Activated naive CD8-positive, alpha-beta T cell treated with anti-CD3 and anti-CD28 coated beads, Interleukin-2, amount 10 ng/mL, durations not matched to agents 7 days and 5 days (primary cell): ENCODE measurements at regions not wholly inside any gene's neighbourhood (a gene's known extent, or its start where the extent isn't known, plus 50 kb on each side); places are given as distances from the start of the nearest gene placed in this dataset.

Experiments
- ATAC-seq: fragments of 150-1000 bp; cut with Tn5 transposase; one replicate; pipeline ENCODE4 v1.10.0; 2021; ENCODE audit warnings: low read depth, moderate library complexity
- POLR2A ChIA-PET: fragments of 350-600 bp; sonication (Branson Sonifier 250); formaldehyde crosslinking; loops from one replicate; lab custom pipeline; 2021; ENCODE audit warnings: antibody characterized with exemption; lab: Charles Lee
- DNase-seq: peaks from one replicate; pipeline ENCODE4 v3.0.0; 2021
- H3K27ac Mint-ChIP-seq: one replicate; pipeline ENCODE4 v1.8.0; 2022; ENCODE audit warnings: mild to moderate bottlenecking, mixed read lengths
- H3K27me3 Mint-ChIP-seq: one replicate; pipeline ENCODE4 v1.8.0; 2022; ENCODE audit warnings: mild to moderate bottlenecking, moderate library complexity, mixed read lengths
- H3K36me3 Mint-ChIP-seq: one replicate; pipeline ENCODE4 v1.8.0; 2021; ENCODE audit warnings: mild to moderate bottlenecking, mixed read lengths
- H3K4me1 Mint-ChIP-seq: one replicate; pipeline ENCODE4 v1.8.0; 2021; ENCODE audit warnings: mixed read lengths
- H3K4me3 Mint-ChIP-seq: one replicate; pipeline ENCODE4 v1.8.0; 2022; ENCODE audit warnings: mild to moderate bottlenecking, moderate library complexity, mixed read lengths
- H3K9me3 Mint-ChIP-seq: one replicate; pipeline ENCODE4 v1.8.0; 2021; ENCODE audit warnings: mixed read lengths

GRCh38 chr6:126477678-126478077, 137.8 kb downstream of the CENPW start:
- ATAC-seq, result no peak
- POLR2A ChIA-PET, result no interaction called here
- DNase-seq, result no peak
- no peaks in the 10 kb centered on the region for H3K36me3 Mint-ChIP-seq
- no peaks in the 10 kb centered on the region for H3K27me3 Mint-ChIP-seq
- H3K9me3 Mint-ChIP-seq, result no peaks in the 10 kb centered on the region
- H3K4me1 Mint-ChIP-seq, result no peaks in the 10 kb centered on the region
- no peak overlapping the region for H3K27ac Mint-ChIP-seq
- H3K4me3 Mint-ChIP-seq, result no peak overlapping the region

- DNase-seq, result no peak
- Mint-ChIP-seq H3K4me1 (no peaks in the 10 kb centered on the region), H3K27ac (no peak overlapping the region), H3K9me3 (no peaks in the 10 kb centered on the region), H3K27me3 (no peaks in the 10 kb centered on the region), H3K36me3 (no peaks in the 10 kb centered on the region), H3K4me3 (no peak overlapping the region)
- POLR2A ChIA-PET, result no interaction called here
- no peak for ATAC-seq
These were observed 140.4 kb downstream of the CENPW start for GRCh38 chr6:126480268-126480667.

DNA sequence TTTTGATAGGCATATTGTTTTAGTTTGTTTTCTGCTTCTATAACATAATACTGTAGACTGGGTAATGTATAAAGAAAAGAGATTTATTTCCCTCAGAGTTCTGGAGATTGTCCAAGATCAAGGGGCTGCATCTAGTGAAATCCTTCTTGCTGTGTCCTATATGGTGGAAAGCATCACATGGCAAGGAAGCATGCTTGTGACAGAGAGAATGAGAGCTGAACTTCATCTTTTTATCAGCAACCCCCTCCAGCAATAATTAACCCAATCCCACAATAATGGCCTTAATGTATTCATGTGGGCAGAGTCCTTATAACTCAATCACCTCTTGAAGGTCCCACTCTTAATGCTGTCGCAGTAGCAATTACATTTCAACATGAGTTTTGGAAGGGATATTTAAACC, 141.4 kb downstream of the CENPW start:
- H3K4me3 Mint-ChIP-seq, result no peak overlapping the region
- no peak overlapping the region for H3K27ac Mint-ChIP-seq
- POLR2A ChIA-PET, result no interaction called here
- no peak for ATAC-seq
- no peaks in the 10 kb centered on the region for H3K9me3 Mint-ChIP-seq
- no peaks in the 10 kb centered on the region for H3K4me1 Mint-ChIP-seq
- no peaks in the 10 kb centered on the region for H3K27me3 Mint-ChIP-seq
- no peaks in the 10 kb centered on the region for H3K36me3 Mint-ChIP-seq
- no peak for DNase-seq

- no peaks in the 10 kb centered on the region for H3K36me3 Mint-ChIP-seq
- no peak for ATAC-seq
These were observed 164.9 kb downstream of the CENPW start for GRCh38 chr6:126504792-126505191.

GRCh38 chr6:126513198-126513597, 173.3 kb downstream of the CENPW start:
- Mint-ChIP-seq H3K36me3 (no peaks in the 10 kb centered on the region), H3K4me3 (no peak overlapping the region), H3K27me3 (no peaks in the 10 kb centered on the region), H3K4me1 (no peaks in the 10 kb centered on the region), H3K27ac (no peak overlapping the region), H3K9me3 (peaks cover 2% of the 10 kb centered on the region)
- DNase-seq, result no peak
- POLR2A ChIA-PET, result no interaction called here
- ATAC-seq, result no peak

More at GRCh38 chr6:126504792-126505191, 164.9 kb downstream of the CENPW start:
- Mint-ChIP-seq H3K27me3 (no peaks in the 10 kb centered on the region), H3K4me1 (no peaks in the 10 kb centered on the region), H3K27ac (no peak overlapping the region), H3K4me3 (no peak overlapping the region), H3K9me3 (peaks cover 9% of the 10 kb centered on the region)
- POLR2A ChIA-PET, result no interaction called here
- DNase-seq, result no peak

DNA sequence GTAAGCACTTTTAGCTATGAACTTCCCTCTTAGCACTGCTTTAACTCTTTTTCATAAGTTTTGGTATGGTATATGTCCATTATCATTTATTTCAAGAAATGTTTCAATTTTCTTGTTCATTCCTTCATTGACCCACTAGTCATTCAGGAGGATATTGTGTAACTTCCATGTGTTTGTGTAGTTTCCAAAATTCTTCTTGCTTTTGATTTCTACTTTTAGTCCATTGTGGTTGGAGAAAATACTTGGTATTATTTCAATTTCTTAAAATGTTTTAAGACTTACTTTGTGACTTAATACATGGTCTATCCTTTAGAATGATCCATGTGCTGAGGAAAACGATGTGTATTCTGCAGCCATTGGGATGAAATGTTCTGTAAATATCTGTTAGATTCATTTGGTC, 176.5 kb downstream of the CENPW start:
- Mint-ChIP-seq H3K27me3 (no peaks in the 10 kb centered on the region), H3K4me1 (no peaks in the 10 kb centered on the region), H3K4me3 (no peak overlapping the region), H3K9me3 (no peaks in the 10 kb centered on the region), H3K36me3 (no peaks in the 10 kb centered on the region), H3K27ac (no peak overlapping the region)
- POLR2A ChIA-PET, result no interaction called here
- DNase-seq (no peak), ATAC-seq (no peak)

DNA sequence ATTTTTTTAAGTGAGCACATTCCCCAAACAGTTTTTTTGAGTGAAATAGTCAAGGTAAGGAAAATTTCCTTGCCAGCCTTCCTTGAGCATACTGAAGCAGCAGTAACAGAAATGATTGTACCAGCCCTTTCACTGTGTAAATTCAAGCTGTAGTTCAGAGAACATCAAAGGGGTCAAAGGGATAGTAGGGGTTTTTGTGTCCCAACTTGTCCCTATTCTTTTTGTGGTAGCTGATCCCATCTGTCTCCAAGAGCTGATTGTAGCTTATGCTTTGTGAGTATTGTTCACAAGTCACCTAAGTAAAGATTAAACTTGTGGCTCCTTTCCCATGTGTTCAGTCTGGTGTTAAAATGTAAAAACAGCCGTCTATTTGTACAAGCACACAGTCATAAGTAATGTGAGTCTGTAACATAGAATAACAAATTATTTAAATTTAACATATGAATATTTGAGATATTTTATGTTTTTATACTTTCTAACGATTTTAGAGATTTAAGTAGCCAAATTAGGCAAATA, 185.0 kb downstream of the CENPW start:
- DNase-seq (no peak), ATAC-seq (no peak)
- H3K4me1 Mint-ChIP-seq, result no peaks in the 10 kb centered on the region
- H3K9me3 Mint-ChIP-seq, result no peaks in the 10 kb centered on the region
- POLR2A ChIA-PET, result no interaction called here
- no peaks in the 10 kb centered on the region for H3K27me3 Mint-ChIP-seq
- H3K4me3 Mint-ChIP-seq, result no peak overlapping the region
- H3K27ac Mint-ChIP-seq, result no peak overlapping the region
- no peaks in the 10 kb centered on the region for H3K36me3 Mint-ChIP-seq

- DNase-seq, result no peak
- Mint-ChIP-seq H3K27me3 (no peaks in the 10 kb centered on the region), H3K4me3 (no peak overlapping the region), H3K9me3 (no peaks in the 10 kb centered on the region), H3K4me1 (no peaks in the 10 kb centered on the region), H3K36me3 (no peaks in the 10 kb centered on the region), H3K27ac (no peak overlapping the region)
- no peak for ATAC-seq
- POLR2A ChIA-PET, result no interaction called here
These were observed 186.6 kb downstream of the CENPW start for GRCh38 chr6:126526547-126526946.

DNA sequence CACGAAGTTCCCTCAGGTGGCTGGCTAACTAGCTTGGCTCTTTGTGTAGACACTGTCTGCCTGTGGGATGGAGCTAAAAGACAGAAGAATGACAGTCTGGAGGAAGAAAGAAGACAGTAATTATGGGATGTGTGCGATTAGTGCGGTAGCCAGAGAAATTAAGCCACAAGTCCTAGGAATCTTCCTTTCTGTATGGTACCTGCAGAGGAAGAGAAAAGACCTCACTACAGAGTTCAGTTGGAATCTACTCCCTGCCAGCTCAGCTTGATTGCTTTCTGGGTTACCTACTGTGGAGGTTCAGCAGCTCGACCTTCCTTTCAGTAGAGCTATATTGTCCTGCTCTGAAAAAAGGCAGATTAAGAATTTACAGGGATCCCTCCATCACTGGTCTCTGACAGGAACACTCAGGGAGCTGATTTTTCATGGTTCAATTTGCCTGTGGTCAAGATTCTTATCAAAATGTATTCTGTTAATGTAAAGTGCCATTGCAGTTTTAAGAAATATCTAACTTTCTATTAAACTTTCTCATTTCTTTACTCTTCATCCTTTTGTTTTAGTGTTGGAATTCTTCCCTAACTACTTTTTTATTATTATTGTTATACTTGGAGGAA, 187.2 kb downstream of the CENPW start:
- no peaks in the 10 kb centered on the region for H3K4me1 Mint-ChIP-seq
- ATAC-seq (no peak), DNase-seq (no peak)
- H3K9me3 Mint-ChIP-seq, result no peaks in the 10 kb centered on the region
- no peak overlapping the region for H3K27ac Mint-ChIP-seq
- no peak overlapping the region for H3K4me3 Mint-ChIP-seq
- no peaks in the 10 kb centered on the region for H3K27me3 Mint-ChIP-seq
- H3K36me3 Mint-ChIP-seq, result no peaks in the 10 kb centered on the region
- POLR2A ChIA-PET, result no interaction called here

DNA sequence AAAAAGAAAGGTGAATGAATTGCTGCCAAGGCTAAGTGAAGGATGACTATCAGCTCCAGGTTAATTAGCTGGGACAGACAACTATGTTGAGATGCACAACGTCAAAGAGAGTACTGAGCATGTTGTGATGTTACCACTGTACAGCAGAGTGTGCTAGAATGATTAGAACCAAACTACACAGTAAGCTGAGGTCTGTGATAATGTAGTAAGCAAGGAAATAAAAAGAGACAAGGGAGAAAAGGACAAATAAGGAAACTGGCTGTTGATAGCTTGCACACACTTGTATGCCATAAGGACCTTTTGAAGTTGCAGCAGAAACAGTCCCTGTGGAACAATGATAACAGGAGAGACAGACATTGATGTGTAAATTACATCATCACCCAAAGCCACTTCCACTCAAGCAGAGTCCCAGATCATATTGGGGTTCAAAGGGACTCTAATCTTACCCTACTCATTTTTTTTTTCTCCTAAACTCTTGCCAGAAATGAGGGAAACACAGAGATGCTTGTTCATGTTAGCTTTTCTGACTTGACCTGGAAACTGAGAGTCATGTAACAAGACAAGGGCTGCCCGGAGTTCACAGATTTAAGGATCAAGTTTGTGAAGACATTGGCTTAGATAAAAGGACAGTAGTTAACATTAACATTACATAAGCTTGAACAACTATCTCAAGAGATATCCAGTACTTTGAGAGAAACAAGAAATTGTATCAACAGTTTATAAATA, 189.9 kb downstream of the CENPW start:
- DNase-seq (no peak), ATAC-seq (no peak)
- POLR2A ChIA-PET, result no interaction called here
- Mint-ChIP-seq H3K4me1 (no peaks in the 10 kb centered on the region), H3K36me3 (no peaks in the 10 kb centered on the region), H3K9me3 (no peaks in the 10 kb centered on the region), H3K4me3 (no peak overlapping the region), H3K27me3 (no peaks in the 10 kb centered on the region), H3K27ac (no peak overlapping the region)

- POLR2A ChIA-PET, result no interaction called here
- no peaks in the 10 kb centered on the region for H3K27me3 Mint-ChIP-seq
- no peaks in the 10 kb centered on the region for H3K36me3 Mint-ChIP-seq
- ATAC-seq (no peak), DNase-seq (no peak)
- no peak overlapping the region for H3K4me3 Mint-ChIP-seq
- H3K9me3 Mint-ChIP-seq, result no peaks in the 10 kb centered on the region
- no peaks in the 10 kb centered on the region for H3K4me1 Mint-ChIP-seq
- no peak overlapping the region for H3K27ac Mint-ChIP-seq
These were observed 190.9 kb downstream of the CENPW start for GRCh38 chr6:126530775-126531174.

GRCh38 chr6:126531286-126531685, 191.4 kb downstream of the CENPW start:
- H3K27ac Mint-ChIP-seq, result no peak overlapping the region

GRCh38 chr6:126531840-126532239, 191.9 kb downstream of the CENPW start:
- no peak for ATAC-seq
- no peak for DNase-seq
- Mint-ChIP-seq H3K4me1 (no peaks in the 10 kb centered on the region), H3K4me3 (no peak overlapping the region), H3K36me3 (no peaks in the 10 kb centered on the region), H3K9me3 (no peaks in the 10 kb centered on the region), H3K27ac (no peak overlapping the region), H3K27me3 (peaks cover 2% of the 10 kb centered on the region)
- POLR2A ChIA-PET, result no interaction called here

More at GRCh38 chr6:126531286-126531685, 191.4 kb downstream of the CENPW start:
- H3K9me3 Mint-ChIP-seq, result no peaks in the 10 kb centered on the region
- no peaks in the 10 kb centered on the region for H3K4me1 Mint-ChIP-seq
- no peaks in the 10 kb centered on the region for H3K36me3 Mint-ChIP-seq
- ATAC-seq (no peak), DNase-seq (no peak)
- H3K4me3 Mint-ChIP-seq, result no peak overlapping the region
- H3K27me3 Mint-ChIP-seq, result no peaks in the 10 kb centered on the region
- POLR2A ChIA-PET, result no interaction called here

DNA sequence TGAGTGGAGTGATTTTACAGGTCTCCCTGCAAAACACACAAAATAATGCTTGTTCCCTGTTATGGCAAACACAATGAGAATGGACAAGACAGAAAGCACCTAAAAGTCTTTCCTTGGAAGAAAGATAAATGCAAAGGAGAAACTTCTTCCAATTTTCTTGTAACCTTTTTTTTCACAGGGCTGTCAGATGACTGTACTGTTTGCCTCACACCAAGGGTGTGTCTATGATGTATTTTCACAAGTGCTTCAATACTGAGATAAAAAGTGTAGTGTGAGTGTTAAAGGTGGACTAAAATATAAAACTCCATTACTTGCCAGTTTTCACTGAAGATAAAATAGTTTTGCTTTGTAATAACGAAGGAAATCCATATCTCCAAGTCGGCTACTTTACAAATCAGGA, 194.5 kb downstream of the CENPW start:
- Mint-ChIP-seq H3K27ac (no peak overlapping the region), H3K36me3 (no peaks in the 10 kb centered on the region), H3K4me1 (no peaks in the 10 kb centered on the region), H3K27me3 (peaks cover 2% of the 10 kb centered on the region), H3K4me3 (no peak overlapping the region), H3K9me3 (no peaks in the 10 kb centered on the region)
- POLR2A ChIA-PET, result no interaction called here
- DNase-seq (no peak), ATAC-seq (no peak)
